CD4-positive, alpha-beta T cell (primary cell): ENCODE measurements at regions not wholly inside any gene's neighbourhood (a gene's known extent, or its start where the extent isn't known, plus 50 kb on each side); places are given as distances from the start of the nearest gene placed in this dataset.
"Not testable (repeated sequence)": the region's sequence is repeated elsewhere in the genome, so short reads cannot be mapped to it uniquely, and the experiment has no call there.

Experiments
- ATAC-seq: fragments of 200-7000 bp; cut with Tn5 transposase; one replicate; pipeline ENCODE4 v1.10.0; 2022; ENCODE audit warnings: mild to moderate bottlenecking; ENCODE audit not compliant: poor library complexity
- CTCF ChIA-PET: fragments of 350-600 bp; sonication (Branson Sonifier 250); formaldehyde crosslinking; loops from one replicate; lab custom pipeline; 2021; ENCODE audit warnings: antibody characterized with exemption, inconsistent platforms; lab: Charles Lee
- POLR2A ChIA-PET: fragments of 350-600 bp; sonication (Branson Sonifier 250); formaldehyde crosslinking; loops from one replicate; lab custom pipeline; 2021; ENCODE audit warnings: antibody characterized with exemption, inconsistent platforms; lab: Charles Lee
- DNase-seq, 14 experiments: peaks; one replicate each; pipeline ENCODE4 v3.0.0-alpha.2; 2013 to 2020; ENCODE audit warnings: mixed read lengths in 2 of 14
- H3K27ac ChIP-seq, 2 donors: one replicate each; pipeline versions ENCODE4 v1.5.1 to v1.7.0; 2013; ENCODE audit warnings: low read length in 2 of 2, low read depth in 1 of 2, mild to moderate bottlenecking in 1 of 2
- H3K27me3 ChIP-seq, 2 experiments: 1 replicate in 1 of 2; 2 replicates in 1 of 2; pipeline versions ENCODE4 v1.6.1 to v1.7.0; 2013; ENCODE audit warnings: low read length in 2 of 2, control low read depth in 1 of 2, mild to moderate bottlenecking in 1 of 2, moderate library complexity in 1 of 2; ENCODE audit not compliant: insufficient read depth in 2 of 2, control insufficient read depth in 1 of 2
- H3K36me3 ChIP-seq: one replicate; pipeline ENCODE4 v1.6.1; 2013; ENCODE audit warnings: low read length, control low read depth; ENCODE audit not compliant: insufficient read depth
- H3K4me1 ChIP-seq: one replicate; pipeline ENCODE4 v1.6.1; 2013; ENCODE audit warnings: low read length, control low read depth; ENCODE audit not compliant: insufficient read depth
- H3K4me3 ChIP-seq: one replicate; pipeline ENCODE4 v1.5.1; 2013; ENCODE audit warnings: mild to moderate bottlenecking, low read length, moderate library complexity
- H3K9me3 ChIP-seq, 2 experiments: 1 replicate in 1 of 2; 2 replicates in 1 of 2; pipeline versions ENCODE4 v1.6.1 to v1.7.0; 2013; ENCODE audit warnings: low read length in 2 of 2, mild to moderate bottlenecking in 2 of 2, control low read depth in 1 of 2, moderate library complexity in 1 of 2; ENCODE audit not compliant: control insufficient read depth in 1 of 2, insufficient read depth in 1 of 2
- H3K27ac Mint-ChIP-seq: one replicate; pipeline ENCODE4 v1.8.0; 2020; ENCODE audit warnings: mixed read lengths
- H3K27me3 Mint-ChIP-seq: one replicate; pipeline ENCODE4 v1.8.0; 2021; ENCODE audit warnings: mixed read lengths
- H3K36me3 Mint-ChIP-seq: one replicate; pipeline ENCODE4 v1.8.0; 2021; ENCODE audit warnings: low read depth, mixed read lengths
- H3K4me1 Mint-ChIP-seq: one replicate; pipeline ENCODE4 v1.8.0; 2021; ENCODE audit warnings: low read depth, mixed read lengths
- H3K4me3 Mint-ChIP-seq: one replicate; pipeline ENCODE4 v1.8.0; 2020; ENCODE audit warnings: mild to moderate bottlenecking, mixed read lengths
- H3K9me3 Mint-ChIP-seq: one replicate; pipeline ENCODE4 v1.8.0; 2020; ENCODE audit warnings: mixed read lengths
- intact Hi-C, 2 experiments: fragments of 100-400 bp; cut with DNase I in 1 of 2; cut with micrococcal nuclease in 1 of 2; formaldehyde crosslinking; loops; one replicate each; pipeline versions ENCODE4 v1.15.1 to v1.9.0; 2023 to 2025; cut with DNase I, micrococcal nuclease
- TF ChIP-seq, protein P1 (sequence below): fragments of 200-600 bp; IDR thresholded peaks from one replicate; pipeline ENCODE4 v1.8.0; 2022; ENCODE audit warnings: antibody characterized with exemption, mild to moderate bottlenecking

- no peak for ATAC-seq
- Histone ChIP-seq H3K9me3 (peaks cover 0 to 8% of the 10 kb centered on the region in 2 experiments), H3K36me3 (no peaks in the 10 kb centered on the region), H3K27me3 (no peaks in the 10 kb centered on the region), H3K4me1 (no peaks in the 10 kb centered on the region), H3K27ac (no peak overlapping the region), H3K4me3 (no peak overlapping the region)
- no peak overlapping the region for H3K4me3 Mint-ChIP-seq
- no peak overlapping the region for H3K27ac Mint-ChIP-seq
- ChIA-PET CTCF (no interaction called here), POLR2A (no interaction called here)
- DNase-seq: no peak
- intact Hi-C loops: no loop called here
- H3K36me3 Mint-ChIP-seq: no peaks in the 10 kb centered on the region
- no peaks in the 10 kb centered on the region for H3K27me3 Mint-ChIP-seq
- H3K9me3 Mint-ChIP-seq: peaks cover 9% of the 10 kb centered on the region
- TF ChIP-seq, protein P1, sequence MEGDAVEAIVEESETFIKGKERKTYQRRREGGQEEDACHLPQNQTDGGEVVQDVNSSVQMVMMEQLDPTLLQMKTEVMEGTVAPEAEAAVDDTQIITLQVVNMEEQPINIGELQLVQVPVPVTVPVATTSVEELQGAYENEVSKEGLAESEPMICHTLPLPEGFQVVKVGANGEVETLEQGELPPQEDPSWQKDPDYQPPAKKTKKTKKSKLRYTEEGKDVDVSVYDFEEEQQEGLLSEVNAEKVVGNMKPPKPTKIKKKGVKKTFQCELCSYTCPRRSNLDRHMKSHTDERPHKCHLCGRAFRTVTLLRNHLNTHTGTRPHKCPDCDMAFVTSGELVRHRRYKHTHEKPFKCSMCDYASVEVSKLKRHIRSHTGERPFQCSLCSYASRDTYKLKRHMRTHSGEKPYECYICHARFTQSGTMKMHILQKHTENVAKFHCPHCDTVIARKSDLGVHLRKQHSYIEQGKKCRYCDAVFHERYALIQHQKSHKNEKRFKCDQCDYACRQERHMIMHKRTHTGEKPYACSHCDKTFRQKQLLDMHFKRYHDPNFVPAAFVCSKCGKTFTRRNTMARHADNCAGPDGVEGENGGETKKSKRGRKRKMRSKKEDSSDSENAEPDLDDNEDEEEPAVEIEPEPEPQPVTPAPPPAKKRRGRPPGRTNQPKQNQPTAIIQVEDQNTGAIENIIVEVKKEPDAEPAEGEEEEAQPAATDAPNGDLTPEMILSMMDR: no peak
- no peaks in the 10 kb centered on the region for H3K4me1 Mint-ChIP-seq
Observed at GRCh38 chr5:85428426-85428934, 1043.8 kb upstream of the EDIL3 start.

GRCh38 chr5:85431726-85432125 lies 1047.0 kb upstream of the EDIL3 start:
- H3K4me1 Mint-ChIP-seq, H3K36me3 ChIP-seq, H3K4me3 ChIP-seq, H3K27ac ChIP-seq, ATAC-seq, DNase-seq, H3K9me3 ChIP-seq, H3K27me3 Mint-ChIP-seq, H3K27me3 ChIP-seq, POLR2A ChIA-PET, CTCF ChIA-PET, H3K4me3 Mint-ChIP-seq, H3K27ac Mint-ChIP-seq, intact Hi-C loops, H3K36me3 Mint-ChIP-seq, H3K4me1 ChIP-seq: not testable (repeated sequence)
- H3K9me3 Mint-ChIP-seq: peaks cover 15% of the 10 kb centered on the region

DNA sequence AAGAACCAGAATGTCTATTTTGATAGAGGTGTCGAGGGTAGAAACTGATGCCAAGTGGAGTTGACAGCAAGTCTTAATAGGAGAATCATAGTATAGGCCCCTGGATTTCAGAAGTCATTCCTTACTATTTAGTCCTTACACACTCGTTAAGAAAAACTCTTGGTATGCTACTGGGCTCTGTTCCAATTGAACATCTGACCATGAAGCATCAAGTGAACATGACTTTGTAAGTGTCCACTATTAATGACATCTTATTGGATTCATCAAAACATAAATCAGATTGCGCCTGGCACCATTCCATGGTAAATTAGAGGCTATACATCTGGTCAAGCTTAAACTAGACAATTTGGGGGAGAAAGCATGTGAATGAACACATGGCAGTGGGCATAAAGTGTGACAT lies 1056.5 kb upstream of the EDIL3 start:
- intact Hi-C loops: no loop called here
- Histone ChIP-seq H3K4me1 (no peaks in the 10 kb centered on the region), H3K27ac (no peak overlapping the region), H3K36me3 (no peaks in the 10 kb centered on the region), H3K9me3 (no peaks in the 10 kb centered on the region), H3K27me3 (no peaks in the 10 kb centered on the region), H3K4me3 (no peak overlapping the region)
- no peaks in the 10 kb centered on the region for H3K36me3 Mint-ChIP-seq
- CTCF ChIA-PET: no interaction called here
- DNase-seq (no peak), ATAC-seq (no peak)
- TF ChIP-seq, protein P1: no peak
- no peaks in the 10 kb centered on the region for H3K4me1 Mint-ChIP-seq
- H3K27ac Mint-ChIP-seq: no peak overlapping the region
- peaks cover 13% of the 10 kb centered on the region for H3K9me3 Mint-ChIP-seq
- no peak overlapping the region for H3K4me3 Mint-ChIP-seq
- H3K27me3 Mint-ChIP-seq: no peaks in the 10 kb centered on the region
- POLR2A ChIA-PET: no interaction called here

DNA sequence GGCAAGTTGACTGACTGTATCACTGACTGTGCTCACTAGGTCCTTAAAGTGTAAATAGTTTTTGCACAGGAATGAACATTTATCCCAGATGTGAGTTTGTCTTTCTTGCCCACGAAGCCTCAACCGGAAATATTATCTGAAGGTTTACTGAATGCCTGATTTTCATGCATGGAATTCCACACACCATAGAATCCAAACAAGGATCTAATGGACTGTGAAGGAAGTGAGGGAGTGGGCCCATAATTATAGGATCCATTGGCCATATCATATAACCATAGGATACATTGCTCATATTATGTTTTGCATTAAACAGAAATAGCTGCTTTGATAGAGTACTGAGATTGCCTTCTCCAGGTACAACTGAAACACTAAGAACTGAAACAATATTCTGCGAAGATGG lies 1057.2 kb upstream of the EDIL3 start:
- TF ChIP-seq, protein P1: no peak
- CTCF ChIA-PET: no interaction called here
- POLR2A ChIA-PET: no interaction called here
- Histone ChIP-seq H3K9me3 (no peaks in the 10 kb centered on the region), H3K4me3 (no peak overlapping the region), H3K27me3 (no peaks in the 10 kb centered on the region), H3K27ac (no peak overlapping the region), H3K4me1 (no peaks in the 10 kb centered on the region), H3K36me3 (no peaks in the 10 kb centered on the region)
- H3K4me1 Mint-ChIP-seq: no peaks in the 10 kb centered on the region
- intact Hi-C loops: no loop called here
- ATAC-seq (no peak), DNase-seq (no peak)
- no peaks in the 10 kb centered on the region for H3K27me3 Mint-ChIP-seq
- peaks cover 13% of the 10 kb centered on the region for H3K9me3 Mint-ChIP-seq
- no peaks in the 10 kb centered on the region for H3K36me3 Mint-ChIP-seq
- no peak overlapping the region for H3K4me3 Mint-ChIP-seq
- H3K27ac Mint-ChIP-seq: no peak overlapping the region
